Esophagus squamous epithelium (tissue), 5 donors: ENCODE measurements at regions not wholly inside any gene's neighbourhood (a gene's known extent, or its start where the extent isn't known, plus 50 kb on each side); places are given as distances from the start of the nearest gene placed in this dataset.

ENCODE experiments used
- DNase-seq: peaks from one replicate; lab custom pipeline; 2025; lab: John Stamatoyannopoulos, UW
- H3K27ac ChIP-seq, 4 donors: fragments of 200-600 bp; sonication (generic); one replicate each; pipeline ENCODE4 v1.5.1; 2016 to 2019; ENCODE audit warnings: mild to moderate bottlenecking in 1 of 4
- H3K27me3 ChIP-seq, 4 donors: fragments of 200-600 bp; sonication (generic); 1 replicate in 3 of 4; 2 replicates in 1 of 4; pipeline versions ENCODE4 v1.5.1 to v1.6.0; 2017 to 2021; ENCODE audit warnings: antibody characterized with exemption in 1 of 4
- H3K36me3 ChIP-seq, 3 donors: fragments of 200-600 bp; sonication (generic); one replicate each; pipeline ENCODE4 v1.5.1; 2016 to 2019
- H3K4me1 ChIP-seq, 3 donors: fragments of 200-600 bp; sonication (generic); one replicate each; pipeline ENCODE4 v1.5.1; 2017 to 2019
- H3K4me3 ChIP-seq, 4 donors: fragments of 200-600 bp; sonication (generic); 1 replicate in 3 of 4; 2 replicates in 1 of 4; pipeline ENCODE4 v1.5.1; 2016 to 2019; ENCODE audit warnings: mild to moderate bottlenecking in 2 of 4, moderate library complexity in 1 of 4
- H3K9me3 ChIP-seq, 3 donors: fragments of 200-600 bp; sonication (generic); one replicate each; pipeline ENCODE4 v1.5.1; 2016 to 2019
- POLR2A ChIP-seq, 4 donors: fragments of 450-650 bp; IDR thresholded peaks; one replicate each; pipeline ENCODE4 v1.6.1; 2017; ENCODE audit warnings: antibody characterized with exemption in 4 of 4, mild to moderate bottlenecking in 4 of 4, moderate library complexity in 3 of 4
- WGBS, 2 donors: methylation state at CpG; one replicate each; pipeline ENCODE4 v1.1.5; 2018; 5-methylcytosine and 5-hydroxymethylcytosine counted together
- intact Hi-C: fragments of 100-400 bp; cut with DNase I; formaldehyde crosslinking; loops from one replicate; pipeline ENCODE4 v1.15.0; 2022
- TF ChIP-seq, protein P1 (sequence below), 6 experiments: fragments of 450-650 bp in 4 of 6; fragments of 200-600 bp in 2 of 6; sonication (generic) in 2 of 6; IDR thresholded peaks; one replicate each; pipeline ENCODE4 v1.5.1; 2016 to 2019; ENCODE audit warnings: antibody characterized with exemption in 6 of 6, mild to moderate bottlenecking in 4 of 6, moderate library complexity in 4 of 6
- donor health status: DM: yes; HTN: yes; CAD: no.

DNA sequence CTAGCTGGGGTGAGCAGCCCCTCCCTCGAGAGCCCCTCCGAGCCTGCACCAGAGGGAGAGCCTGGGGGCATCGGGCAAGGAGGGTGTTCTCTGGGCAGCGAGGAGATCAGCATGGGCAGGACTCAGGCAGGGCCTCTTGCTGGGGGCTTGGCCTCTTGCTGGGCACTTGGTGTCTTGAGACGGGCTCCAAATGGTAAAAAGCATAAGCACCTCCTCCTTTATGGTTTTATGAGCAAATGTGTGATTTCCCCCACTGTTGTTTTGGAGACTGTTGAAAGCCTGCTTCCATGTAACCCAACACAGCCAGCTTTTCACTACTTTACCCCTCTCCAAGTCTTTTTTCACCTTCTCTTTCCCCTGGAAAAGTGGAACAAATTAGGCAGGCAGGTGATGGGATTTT is 239.3 kb downstream of the TLE3 start:
- WGBS, 2 donors: 83 to 88% methylated on average over 1 of the region's 5 CpGs
- Histone ChIP-seq H3K9me3 (no peaks in the 10 kb centered on the region), H3K4me3 (no peak overlapping the region), H3K27ac (no peak overlapping the region), H3K4me1 (no peaks in the 10 kb centered on the region), H3K27me3 (peaks cover 0 to 20% (median 0%) of the 10 kb centered on the region in 4 donors), H3K36me3 (no peaks in the 10 kb centered on the region)
- no peak for DNase-seq
- no peak for TF ChIP-seq POLR2A (IDR thresholded peaks at IDR 0.05)
- TF ChIP-seq, protein P1, sequence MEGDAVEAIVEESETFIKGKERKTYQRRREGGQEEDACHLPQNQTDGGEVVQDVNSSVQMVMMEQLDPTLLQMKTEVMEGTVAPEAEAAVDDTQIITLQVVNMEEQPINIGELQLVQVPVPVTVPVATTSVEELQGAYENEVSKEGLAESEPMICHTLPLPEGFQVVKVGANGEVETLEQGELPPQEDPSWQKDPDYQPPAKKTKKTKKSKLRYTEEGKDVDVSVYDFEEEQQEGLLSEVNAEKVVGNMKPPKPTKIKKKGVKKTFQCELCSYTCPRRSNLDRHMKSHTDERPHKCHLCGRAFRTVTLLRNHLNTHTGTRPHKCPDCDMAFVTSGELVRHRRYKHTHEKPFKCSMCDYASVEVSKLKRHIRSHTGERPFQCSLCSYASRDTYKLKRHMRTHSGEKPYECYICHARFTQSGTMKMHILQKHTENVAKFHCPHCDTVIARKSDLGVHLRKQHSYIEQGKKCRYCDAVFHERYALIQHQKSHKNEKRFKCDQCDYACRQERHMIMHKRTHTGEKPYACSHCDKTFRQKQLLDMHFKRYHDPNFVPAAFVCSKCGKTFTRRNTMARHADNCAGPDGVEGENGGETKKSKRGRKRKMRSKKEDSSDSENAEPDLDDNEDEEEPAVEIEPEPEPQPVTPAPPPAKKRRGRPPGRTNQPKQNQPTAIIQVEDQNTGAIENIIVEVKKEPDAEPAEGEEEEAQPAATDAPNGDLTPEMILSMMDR (IDR thresholded peaks at IDR 0.05): no peak
- intact Hi-C loops: no loop called here

DNA sequence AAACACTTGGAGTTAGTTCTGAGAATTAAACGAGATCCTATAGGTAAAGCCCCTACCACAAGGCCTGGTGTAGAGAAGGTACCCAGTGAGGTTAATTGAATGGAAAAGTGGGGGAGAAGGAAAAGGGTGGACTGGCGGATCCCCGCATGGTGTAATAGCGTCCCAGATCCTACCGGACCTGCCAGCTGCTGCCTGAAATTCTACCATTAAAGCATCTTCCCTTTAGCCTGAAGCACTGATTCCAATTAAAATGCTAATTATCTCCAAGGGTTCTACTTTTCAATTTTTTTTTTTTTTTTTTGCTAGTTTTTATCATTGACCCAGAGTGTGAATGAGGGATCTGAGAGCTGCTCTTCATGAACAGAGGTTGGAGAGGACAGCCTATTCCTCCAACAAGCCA is 237.9 kb downstream of the TLE3 start:
- Histone ChIP-seq H3K4me1 (no peaks in the 10 kb centered on the region), H3K4me3 (no peak overlapping the region), H3K9me3 (no peaks in the 10 kb centered on the region), H3K27ac (no peak overlapping the region), H3K36me3 (no peaks in the 10 kb centered on the region), H3K27me3 (peaks cover 0 to 20% (median 0%) of the 10 kb centered on the region in 4 donors)
- intact Hi-C loops: no loop called here
- DNase-seq: no peak
- WGBS, 2 donors: 90 to 94% methylated on average over 5 of the region's 5 CpGs
- TF ChIP-seq POLR2A (IDR thresholded peaks at IDR 0.05): no peak
- TF ChIP-seq, protein P1 (IDR thresholded peaks at IDR 0.05): no peak

DNA sequence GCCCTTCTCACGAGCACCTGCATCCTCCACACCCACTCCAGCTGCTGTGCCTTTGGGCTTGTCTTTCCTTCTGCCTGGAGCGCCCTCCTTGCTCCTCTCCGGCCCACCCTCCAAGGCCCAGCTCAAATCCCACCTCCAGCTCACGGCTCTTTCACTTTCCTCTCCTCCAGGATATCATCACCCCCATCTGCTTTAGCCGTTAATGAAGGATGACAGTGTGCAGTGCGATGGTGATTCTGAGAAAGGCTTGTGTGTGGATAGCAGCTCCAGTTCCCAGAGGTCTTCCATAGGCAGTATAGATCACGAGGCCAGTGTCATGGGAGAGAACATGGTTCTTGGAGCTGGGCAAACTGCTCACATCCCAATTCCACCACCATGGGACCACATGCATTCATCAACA is 237.4 kb downstream of the TLE3 start:
- intact Hi-C loops: no loop called here
- H3K4me3 ChIP-seq: no peak overlapping the region
- no peaks in the 10 kb centered on the region for H3K36me3 ChIP-seq
- H3K27ac ChIP-seq: no peak overlapping the region
- no peaks in the 10 kb centered on the region for H3K4me1 ChIP-seq
- H3K9me3 ChIP-seq: no peaks in the 10 kb centered on the region
- no peak for DNase-seq
- H3K27me3 ChIP-seq: peaks cover 0 to 20% (median 0%) of the 10 kb centered on the region in 4 donors
- TF ChIP-seq POLR2A (IDR thresholded peaks at IDR 0.05): no peak
- TF ChIP-seq, protein P1 (IDR thresholded peaks at IDR 0.05): no peak
- WGBS, 2 donors: 86 to 88% methylated on average over 6 to 7 of the region's 7 CpGs

DNA sequence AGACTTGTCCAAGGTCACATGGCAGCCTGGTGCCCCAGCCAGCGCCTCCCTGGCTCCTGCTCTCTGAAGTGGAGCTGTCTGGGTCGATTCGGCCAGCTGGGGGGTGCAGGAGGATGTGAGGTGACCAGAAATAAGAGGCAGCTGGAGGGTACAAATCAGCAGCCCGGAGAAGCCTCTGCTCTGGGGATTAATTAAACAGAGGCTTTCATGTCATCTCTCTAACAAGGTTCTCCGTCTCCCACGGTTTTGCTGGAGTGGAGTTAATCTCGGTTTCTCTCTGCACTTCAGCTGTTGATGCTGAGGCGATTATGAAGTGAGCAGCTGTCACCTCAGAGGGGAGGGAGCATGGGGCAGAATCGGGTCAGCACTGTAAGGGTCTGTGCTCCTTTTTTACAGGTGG is 236.8 kb downstream of the TLE3 start:
- DNase-seq: no peak
- Histone ChIP-seq H3K4me3 (no peak overlapping the region), H3K9me3 (no peaks in the 10 kb centered on the region), H3K27ac (no peak overlapping the region), H3K36me3 (no peaks in the 10 kb centered on the region), H3K4me1 (no peaks in the 10 kb centered on the region), H3K27me3 (peaks cover 0 to 20% (median 0%) of the 10 kb centered on the region in 4 donors)
- no peak for TF ChIP-seq POLR2A (IDR thresholded peaks at IDR 0.05)
- TF ChIP-seq, protein P1 (IDR thresholded peaks at IDR 0.05): no peak
- 69 to 74% methylated on average over 6 to 8 of the region's 9 CpGs for WGBS, 2 donors
- intact Hi-C loops: no loop called here

DNA sequence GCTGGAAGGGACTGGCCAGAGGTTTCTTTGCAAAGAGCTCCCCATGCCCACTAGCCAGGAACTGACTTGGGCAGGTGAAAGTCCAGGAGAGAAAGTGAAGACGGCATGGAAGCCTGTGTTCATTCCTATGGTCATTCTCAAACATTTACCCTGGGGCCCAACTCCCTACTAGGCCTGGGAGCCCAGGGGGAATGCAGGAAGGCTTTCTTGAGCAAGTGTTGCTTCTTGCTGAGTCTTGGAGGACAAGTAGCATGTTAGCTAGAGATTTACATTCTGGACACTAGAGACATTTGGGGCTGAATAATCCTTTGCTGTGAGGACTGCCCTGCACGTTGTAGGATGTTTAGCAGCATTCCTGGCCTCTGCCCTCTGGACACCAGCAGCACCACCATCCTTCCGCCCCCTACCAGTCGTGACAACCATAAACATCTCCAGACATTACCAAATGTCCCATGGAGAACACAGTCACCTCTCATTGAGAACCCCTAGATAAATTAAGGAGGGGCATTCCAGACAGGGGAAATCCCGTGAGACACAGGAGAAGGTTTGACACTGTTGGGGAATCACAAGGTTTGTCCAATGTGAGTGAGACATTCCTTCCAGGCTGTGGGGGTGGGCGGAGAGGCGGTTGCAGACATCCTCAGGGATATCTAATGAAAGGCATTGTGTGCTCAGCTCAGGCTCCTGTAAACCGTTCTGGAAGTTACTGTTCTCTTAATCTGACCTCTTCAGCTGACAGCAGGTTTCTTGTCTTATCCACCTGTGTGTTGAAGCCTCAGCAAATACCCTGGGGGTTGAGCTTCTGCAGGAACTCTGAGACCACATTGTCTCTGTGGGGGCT is 236.2 kb downstream of the TLE3 start:
- H3K36me3 ChIP-seq: no peaks in the 10 kb centered on the region
- TF ChIP-seq, protein P1 (IDR thresholded peaks at IDR 0.05): no peak
- TF ChIP-seq POLR2A (IDR thresholded peaks at IDR 0.05): no peak
- 44 to 63% methylated on average over 6 to 8 of the region's 8 CpGs for WGBS, 2 donors
- H3K9me3 ChIP-seq: no peaks in the 10 kb centered on the region
- no peaks in the 10 kb centered on the region for H3K4me1 ChIP-seq
- peaks cover 0 to 20% (median 0%) of the 10 kb centered on the region in 4 donors for H3K27me3 ChIP-seq
- DNase-seq: no peak
- H3K27ac ChIP-seq: no peak overlapping the region
- no peak overlapping the region for H3K4me3 ChIP-seq
- intact Hi-C loops: no loop called here
